Brain microvascular endothelial cell (primary cell): ENCODE measurements at regions not wholly inside any gene's neighbourhood (a gene's known extent, or its start where the extent isn't known, plus 50 kb on each side); places are given as distances from the start of the nearest gene placed in this dataset.
A peak's percentile ranks its signal among the peaks of the same experiment; 100 is the strongest.

Experiments
- DNase-seq: peaks from one replicate; pipeline ENCODE4 v3.0.0-alpha.2; 2020
- H3K27ac ChIP-seq: fragments of 250-450 bp; sonication (Bioruptor Pico); 2 replicates; pipeline ENCODE4 v1.5.1; 2020; ENCODE audit warnings: mild to moderate bottlenecking, moderate library complexity
- H3K27me3 ChIP-seq: fragments of 250-450 bp; sonication (Bioruptor Pico); replicated peaks from 2 replicates; pipeline ENCODE4 v1.5.1; 2020; ENCODE audit warnings: mild to moderate bottlenecking
- H3K36me3 ChIP-seq: fragments of 250-450 bp; sonication (Bioruptor Pico); replicated peaks from 2 replicates; pipeline ENCODE4 v1.5.1; 2020; ENCODE audit warnings: mild to moderate bottlenecking
- H3K4me3 ChIP-seq: 2 replicates; pipeline ENCODE4 v1.5.1; 2011; ENCODE audit warnings: low read depth, mild to moderate bottlenecking, control low read depth, low read length, moderate library complexity
- CTCF ChIP-seq: IDR thresholded peaks from 2 replicates; pipeline ENCODE4 v1.5.1; 2011; ENCODE audit warnings: low read depth, mild to moderate bottlenecking, moderate library complexity, low read length, control low read depth, inconsistent platforms; ENCODE audit errors: missing control alignments
- in situ Hi-C: cut with HindIII; loops from 2 replicates; pipeline ENCODE4 v1.10.0; 2017; ENCODE audit warnings: low sequenced_read_pairs, low pct_ligation_motif_present

GRCh38 chr14:59091404-59091803, 97.1 kb upstream of the DAAM1 start:
- no peak for DNase-seq
- H3K27ac ChIP-seq: no peak overlapping the region
- in situ Hi-C loops: no loop called here
- no peak overlapping the region for H3K4me3 ChIP-seq
- TF ChIP-seq CTCF: no peak
- H3K27me3 ChIP-seq: no peaks in the 10 kb centered on the region
- H3K36me3 ChIP-seq: no peaks in the 10 kb centered on the region

- no peak for DNase-seq
- no peak for TF ChIP-seq CTCF
- in situ Hi-C loops: no loop called here
Observed at GRCh38 chr14:59091976-59092375, 96.5 kb upstream of the DAAM1 start.

GRCh38 chr14:59093902-59094301, 94.6 kb upstream of the DAAM1 start:
- no peak overlapping the region for H3K27ac ChIP-seq
- H3K4me3 ChIP-seq: no peak overlapping the region
- no peaks in the 10 kb centered on the region for H3K36me3 ChIP-seq
- DNase-seq: no peak
- TF ChIP-seq CTCF: no peak
- in situ Hi-C loops: no loop called here
- H3K27me3 ChIP-seq: no peaks in the 10 kb centered on the region

More at GRCh38 chr14:59091976-59092375, 96.5 kb upstream of the DAAM1 start:
- Histone ChIP-seq H3K27me3 (no peaks in the 10 kb centered on the region), H3K27ac (no peak overlapping the region), H3K36me3 (no peaks in the 10 kb centered on the region), H3K4me3 (no peak overlapping the region)

GRCh38 chr14:59096303-59096702, 92.2 kb upstream of the DAAM1 start:
- H3K4me3 ChIP-seq: no peak overlapping the region
- in situ Hi-C loops: no loop called here
- H3K36me3 ChIP-seq: no peaks in the 10 kb centered on the region
- no peaks in the 10 kb centered on the region for H3K27me3 ChIP-seq
- no peak overlapping the region for H3K27ac ChIP-seq
- TF ChIP-seq CTCF: no peak
- no peak for DNase-seq

DNA sequence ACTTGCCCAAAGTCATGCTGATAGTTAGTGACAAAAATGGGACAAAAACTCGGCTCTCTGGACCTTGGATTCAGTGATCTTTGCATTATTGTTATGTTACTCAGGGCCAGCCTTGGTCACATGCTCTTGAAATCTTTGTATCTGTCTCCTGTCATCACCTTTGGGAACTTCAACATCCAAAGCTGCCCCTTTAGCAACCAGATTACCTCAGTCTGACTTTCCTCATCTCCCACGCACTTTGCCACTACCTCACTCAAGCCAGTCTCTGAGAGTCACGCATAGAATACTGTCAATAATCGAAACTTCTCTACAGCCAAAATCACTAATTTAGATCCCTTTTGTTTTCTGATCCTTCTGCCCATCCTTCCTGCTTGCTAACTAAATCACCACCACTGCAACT, 90.8 kb upstream of the DAAM1 start:
- Histone ChIP-seq H3K27me3 (no peaks in the 10 kb centered on the region), H3K27ac (peak overlapping the region; percentile 89), H3K36me3 (no peaks in the 10 kb centered on the region), H3K4me3 (no peak overlapping the region)
- in situ Hi-C loops: no loop called here
- no peak for TF ChIP-seq CTCF
- peak; percentile 37 for DNase-seq

DNA sequence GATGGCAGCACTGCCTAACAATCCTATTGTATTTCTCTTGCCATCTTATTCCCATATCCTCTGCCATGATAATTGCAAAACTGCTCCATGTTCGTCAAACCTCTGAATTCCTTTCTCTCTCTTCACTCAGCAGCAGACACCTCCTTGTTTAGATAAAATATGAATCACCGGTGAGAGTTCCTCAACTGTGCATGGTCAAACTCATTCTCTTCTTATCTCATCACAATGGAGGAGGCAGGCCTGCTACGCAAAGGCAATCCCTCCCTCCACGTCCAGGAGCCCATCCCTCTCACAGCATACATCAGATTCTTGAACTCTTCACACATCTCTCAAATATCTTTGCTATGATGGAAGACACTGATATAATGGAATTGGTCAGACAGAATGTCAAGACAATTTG, 90.1 kb upstream of the DAAM1 start:
- no peak for TF ChIP-seq CTCF
- DNase-seq: peak; percentile 99
- H3K27me3 ChIP-seq: no peaks in the 10 kb centered on the region
- H3K36me3 ChIP-seq: no peaks in the 10 kb centered on the region
- H3K4me3 ChIP-seq: no peak overlapping the region
- H3K27ac ChIP-seq: peak overlapping the region; percentile 89
- in situ Hi-C loops: no loop called here
